ENCODE measurements at regions not wholly inside any gene's neighbourhood (a gene's known extent, or its start where the extent isn't known, plus 50 kb on each side); places are given as distances from the start of the nearest gene placed in this dataset.

- Histone ChIP-seq H3K27ac (ENCODE audit: low read depth, low read length, poor library complexity, severe bottlenecking) (no peak overlapping the region), H3K4me1 (ENCODE audit: insufficient read depth, low read length, severe bottlenecking) (peaks cover 5% of the 10 kb centered on the region), H3K4me3 (ENCODE audit: low read depth, low read length, poor library complexity, severe bottlenecking) (no peak overlapping the region), H3K9me3 (ENCODE audit: low read length) (no peaks in the 10 kb centered on the region), H2AFZ (ENCODE audit: low read length) (no peak overlapping the region), H3K9ac (ENCODE audit: low read length) (no peak overlapping the region), H4K20me1 (ENCODE audit: insufficient read depth, low read length) (no peaks in the 10 kb centered on the region), H3K27me3 (ENCODE audit: insufficient read depth, low read length) (no peaks in the 10 kb centered on the region), H3F3A (ENCODE audit: insufficient read depth, low read length) (no peaks in the 10 kb centered on the region), H3K36me3 (ENCODE audit: insufficient read depth, low read length) (no peaks in the 10 kb centered on the region), H3K4me2 (ENCODE audit: low read length) (no peak overlapping the region), H3K79me2 (ENCODE audit: insufficient read depth, low read length) (no peaks in the 10 kb centered on the region), H3K9me2 (ENCODE audit: low read depth, low read length) (no peaks in the 10 kb centered on the region)
- TF ChIP-seq EZH2 (IDR thresholded peaks at IDR 0.05; ENCODE audit: borderline replicate concordance, low read length) (no peak), CTCF (IDR thresholded peaks at IDR 0.05; ENCODE audit: low read length) (no peak)
Measured at GRCh38 chr2:126774290-126774689, 118.3 kb downstream of the GYPC start.

GRCh38 chr2:126774761-126775160, 118.8 kb downstream of the GYPC start:
- no peaks in the 10 kb centered on the region for H3K36me3 ChIP-seq (ENCODE audit: insufficient read depth, low read length)
- no peaks in the 10 kb centered on the region for H3K79me2 ChIP-seq (ENCODE audit: insufficient read depth, low read length)
- no peak overlapping the region for H2AFZ ChIP-seq (ENCODE audit: low read length)
- no peaks in the 10 kb centered on the region for H4K20me1 ChIP-seq (ENCODE audit: insufficient read depth, low read length)
- no peak overlapping the region for H3K9ac ChIP-seq (ENCODE audit: low read length)
- H3K4me1 ChIP-seq (ENCODE audit: insufficient read depth, low read length, severe bottlenecking), result peaks cover 5% of the 10 kb centered on the region
- H3K27me3 ChIP-seq (ENCODE audit: insufficient read depth, low read length), result no peaks in the 10 kb centered on the region
- H3K9me3 ChIP-seq (ENCODE audit: low read length), result no peaks in the 10 kb centered on the region
- no peak overlapping the region for H3K4me3 ChIP-seq (ENCODE audit: low read depth, low read length, poor library complexity, severe bottlenecking)
- H3K4me2 ChIP-seq (ENCODE audit: low read length), result no peak overlapping the region
- no peaks in the 10 kb centered on the region for H3K9me2 ChIP-seq (ENCODE audit: low read depth, low read length)
- TF ChIP-seq CTCF (IDR thresholded peaks at IDR 0.05; ENCODE audit: low read length), result no peak
- no peak for TF ChIP-seq EZH2 (IDR thresholded peaks at IDR 0.05; ENCODE audit: borderline replicate concordance, low read length)
- H3K27ac ChIP-seq (ENCODE audit: low read depth, low read length, poor library complexity, severe bottlenecking), result no peak overlapping the region
- H3F3A ChIP-seq (ENCODE audit: insufficient read depth, low read length), result no peaks in the 10 kb centered on the region

- H2AFZ ChIP-seq (ENCODE audit: low read length), result no peak overlapping the region
- no peak overlapping the region for H3K9ac ChIP-seq (ENCODE audit: low read length)
Measured at GRCh38 chr2:126775300-126775985, 119.5 kb downstream of the GYPC start.

More at GRCh38 chr2:126775300-126775985, 119.5 kb downstream of the GYPC start:
- H3K4me3 ChIP-seq (ENCODE audit: low read depth, low read length, poor library complexity, severe bottlenecking), result no peak overlapping the region
- H4K20me1 ChIP-seq (ENCODE audit: insufficient read depth, low read length), result no peaks in the 10 kb centered on the region
- H3K9me3 ChIP-seq (ENCODE audit: low read length), result no peaks in the 10 kb centered on the region
- no peaks in the 10 kb centered on the region for H3K9me2 ChIP-seq (ENCODE audit: low read depth, low read length)
- H3K36me3 ChIP-seq (ENCODE audit: insufficient read depth, low read length), result no peaks in the 10 kb centered on the region
- no peaks in the 10 kb centered on the region for H3F3A ChIP-seq (ENCODE audit: insufficient read depth, low read length)
- no peaks in the 10 kb centered on the region for H3K79me2 ChIP-seq (ENCODE audit: insufficient read depth, low read length)
- H3K27me3 ChIP-seq (ENCODE audit: insufficient read depth, low read length), result no peaks in the 10 kb centered on the region
- TF ChIP-seq EZH2 (IDR thresholded peaks at IDR 0.05; ENCODE audit: borderline replicate concordance, low read length) (no peak), CTCF (IDR thresholded peaks at IDR 0.05; ENCODE audit: low read length) (no peak)
- H3K4me2 ChIP-seq (ENCODE audit: low read length), result no peak overlapping the region
- H3K4me1 ChIP-seq (ENCODE audit: insufficient read depth, low read length, severe bottlenecking), result peaks cover 5% of the 10 kb centered on the region
- H3K27ac ChIP-seq (ENCODE audit: low read depth, low read length, poor library complexity, severe bottlenecking), result no peak overlapping the region

Data from OCI-LY1 (cell line).